HG03378 (cell line): ENCODE measurements at regions not wholly inside any gene's neighbourhood (a gene's known extent, or its start where the extent isn't known, plus 50 kb on each side); places are given as distances from the start of the nearest gene placed in this dataset.

ENCODE experiments used
- ATAC-seq: cut with Tn5 transposase; IDR thresholded peaks from one replicate; pipeline ENCODE4 v1.9.1; 2021; ENCODE audit warnings: mild to moderate bottlenecking, moderate library complexity; ENCODE audit not compliant: unreplicated experiment

GRCh38 chr2:123002660-123003248 is 1022.3 kb upstream of the CNTNAP5 start:
- no peak for ATAC-seq

- no peak for ATAC-seq
These were observed 1009.9 kb upstream of the CNTNAP5 start for GRCh38 chr2:123015186-123015585.

GRCh38 chr2:123035541-123035940 is 989.5 kb upstream of the CNTNAP5 start:
- ATAC-seq = no peak

GRCh38 chr2:123036300-123036699 is 988.8 kb upstream of the CNTNAP5 start:
- ATAC-seq = no peak

- ATAC-seq = no peak
These were observed 984.6 kb upstream of the CNTNAP5 start for GRCh38 chr2:123040506-123040905.

GRCh38 chr2:123043458-123043857 is 981.6 kb upstream of the CNTNAP5 start:
- no peak for ATAC-seq

GRCh38 chr2:123045713-123046112 is 979.4 kb upstream of the CNTNAP5 start:
- ATAC-seq = no peak

GRCh38 chr2:123047186-123047585 is 977.9 kb upstream of the CNTNAP5 start:
- no peak for ATAC-seq

- ATAC-seq = no peak
These were observed 974.0 kb upstream of the CNTNAP5 start for GRCh38 chr2:123051136-123051535.

- ATAC-seq = no peak
These were observed 963.6 kb upstream of the CNTNAP5 start for GRCh38 chr2:123061534-123061933.

- no peak for ATAC-seq
These were observed 951.7 kb upstream of the CNTNAP5 start for GRCh38 chr2:123073371-123073770.

GRCh38 chr2:123073956-123074355 is 951.1 kb upstream of the CNTNAP5 start:
- no peak for ATAC-seq

- ATAC-seq = no peak
These were observed 948.0 kb upstream of the CNTNAP5 start for GRCh38 chr2:123077101-123077500.

- ATAC-seq = peak; percentile 78
These were observed 944.8 kb upstream of the CNTNAP5 start for GRCh38 chr2:123080331-123080730.

GRCh38 chr2:123085484-123085883 is 939.6 kb upstream of the CNTNAP5 start:
- ATAC-seq = no peak

GRCh38 chr2:123086613-123087385 is 938.3 kb upstream of the CNTNAP5 start:
- ATAC-seq = no peak

- ATAC-seq = no peak
These were observed 933.6 kb upstream of the CNTNAP5 start for GRCh38 chr2:123091471-123091870.

- ATAC-seq = no peak
These were observed 931.9 kb upstream of the CNTNAP5 start for GRCh38 chr2:123093199-123093598.

GRCh38 chr2:123095219-123095835 is 929.8 kb upstream of the CNTNAP5 start:
- ATAC-seq = no peak

- no peak for ATAC-seq
These were observed 926.5 kb upstream of the CNTNAP5 start for GRCh38 chr2:123098619-123099018.

GRCh38 chr2:123101434-123101833 is 923.7 kb upstream of the CNTNAP5 start:
- ATAC-seq = no peak

- no peak for ATAC-seq
These were observed 921.2 kb upstream of the CNTNAP5 start for GRCh38 chr2:123103902-123104301.
